ENCODE measurements at regions not wholly inside any gene's neighbourhood (a gene's known extent, or its start where the extent isn't known, plus 50 kb on each side); places are given as distances from the start of the nearest gene placed in this dataset.

DNA sequence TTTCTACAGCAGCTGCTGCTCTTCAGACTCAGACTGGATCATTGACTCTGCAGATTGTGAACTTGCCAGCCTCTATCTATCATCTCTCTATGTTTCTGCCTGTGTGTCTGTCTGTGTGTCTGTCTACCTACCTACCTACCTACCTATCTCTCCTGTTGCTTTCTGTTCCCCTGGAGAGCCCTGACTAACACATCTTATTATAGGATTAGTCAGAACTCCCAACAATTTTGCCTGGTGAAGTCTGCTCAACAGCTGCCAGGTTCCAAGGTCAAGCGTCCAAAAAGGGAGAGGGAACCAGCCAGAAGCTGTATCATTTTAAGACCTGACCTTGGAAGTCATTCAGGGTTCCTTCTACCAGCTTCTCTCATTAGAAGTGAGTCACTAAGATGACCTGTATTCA, 579.0 kb upstream of the DPP6 start:
- Mint-ChIP-seq H3K27me3 (ENCODE audit: insufficient read depth, low read depth) (peaks cover 2% of the 10 kb centered on the region), H3K4me1 (no peaks in the 10 kb centered on the region), H3K9me3 (peaks cover 24% of the 10 kb centered on the region), H3K36me3 (no peaks in the 10 kb centered on the region), H3K4me3 (no peak overlapping the region), H3K27ac (no peak overlapping the region)
- Histone ChIP-seq H3K9ac (no peak overlapping the region), H3K79me2 (ENCODE audit: low read depth) (no peaks in the 10 kb centered on the region), H3K4me2 (no peak overlapping the region), H3K4me1 (no peaks in the 10 kb centered on the region), H3K27me3 (no peaks in the 10 kb centered on the region), H3K9me3 (ENCODE audit: low read depth) (no peaks in the 10 kb centered on the region), H3K4me3 (no peak overlapping the region), H2AFZ (replicated peaks) (no peak overlapping the region), H3K27ac (no peak overlapping the region), H4K20me1 (ENCODE audit: low read depth) (no peaks in the 10 kb centered on the region), H3K36me3 (no peaks in the 10 kb centered on the region), H3F3A (ENCODE audit: low read depth) (no peaks in the 10 kb centered on the region)
- TF ChIP-seq EZH2 (IDR thresholded peaks at IDR 0.05) (no peak), EZH2phosphoT487 (IDR thresholded peaks at IDR 0.05) (no peak)
- TF ChIP-seq, protein P1, sequence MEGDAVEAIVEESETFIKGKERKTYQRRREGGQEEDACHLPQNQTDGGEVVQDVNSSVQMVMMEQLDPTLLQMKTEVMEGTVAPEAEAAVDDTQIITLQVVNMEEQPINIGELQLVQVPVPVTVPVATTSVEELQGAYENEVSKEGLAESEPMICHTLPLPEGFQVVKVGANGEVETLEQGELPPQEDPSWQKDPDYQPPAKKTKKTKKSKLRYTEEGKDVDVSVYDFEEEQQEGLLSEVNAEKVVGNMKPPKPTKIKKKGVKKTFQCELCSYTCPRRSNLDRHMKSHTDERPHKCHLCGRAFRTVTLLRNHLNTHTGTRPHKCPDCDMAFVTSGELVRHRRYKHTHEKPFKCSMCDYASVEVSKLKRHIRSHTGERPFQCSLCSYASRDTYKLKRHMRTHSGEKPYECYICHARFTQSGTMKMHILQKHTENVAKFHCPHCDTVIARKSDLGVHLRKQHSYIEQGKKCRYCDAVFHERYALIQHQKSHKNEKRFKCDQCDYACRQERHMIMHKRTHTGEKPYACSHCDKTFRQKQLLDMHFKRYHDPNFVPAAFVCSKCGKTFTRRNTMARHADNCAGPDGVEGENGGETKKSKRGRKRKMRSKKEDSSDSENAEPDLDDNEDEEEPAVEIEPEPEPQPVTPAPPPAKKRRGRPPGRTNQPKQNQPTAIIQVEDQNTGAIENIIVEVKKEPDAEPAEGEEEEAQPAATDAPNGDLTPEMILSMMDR (IDR thresholded peaks at IDR 0.05): no peak
- no peak for DNase-seq (ENCODE audit: low spot score)

- H4K20me1 ChIP-seq (ENCODE audit: low read depth): no peaks in the 10 kb centered on the region
- H3K27me3 ChIP-seq: no peaks in the 10 kb centered on the region
- no peak overlapping the region for H2AFZ ChIP-seq (replicated peaks)
- no peak for DNase-seq (ENCODE audit: low spot score)
- TF ChIP-seq EZH2 (IDR thresholded peaks at IDR 0.05) (no peak), EZH2phosphoT487 (IDR thresholded peaks at IDR 0.05) (no peak)
- H3K36me3 Mint-ChIP-seq: no peaks in the 10 kb centered on the region
- no peaks in the 10 kb centered on the region for H3K79me2 ChIP-seq (ENCODE audit: low read depth)
- H3K4me3 ChIP-seq: no peak overlapping the region
- H3K4me2 ChIP-seq: no peak overlapping the region
- H3K27ac ChIP-seq: no peak overlapping the region
- H3K36me3 ChIP-seq: no peaks in the 10 kb centered on the region
- peaks cover 23% of the 10 kb centered on the region for H3K9me3 Mint-ChIP-seq
- H3K4me1 Mint-ChIP-seq: no peaks in the 10 kb centered on the region
- H3F3A ChIP-seq (ENCODE audit: low read depth): no peaks in the 10 kb centered on the region
- H3K27ac Mint-ChIP-seq: no peak overlapping the region
- H3K4me1 ChIP-seq: no peaks in the 10 kb centered on the region
- H3K4me3 Mint-ChIP-seq: no peak overlapping the region
- H3K9me3 ChIP-seq (ENCODE audit: low read depth): no peaks in the 10 kb centered on the region
- peaks cover 2% of the 10 kb centered on the region for H3K27me3 Mint-ChIP-seq (ENCODE audit: insufficient read depth, low read depth)
- H3K9ac ChIP-seq: no peak overlapping the region
Measured at GRCh38 chr7:153475239-153475638, 577.0 kb upstream of the DPP6 start.

GRCh38 chr7:153476166-153476565, 576.0 kb upstream of the DPP6 start:
- no peaks in the 10 kb centered on the region for H3K36me3 Mint-ChIP-seq

GRCh38 chr7:153496257-153496656, 555.9 kb upstream of the DPP6 start:
- H3K4me2 ChIP-seq: no peak overlapping the region
- no peaks in the 10 kb centered on the region for H3K36me3 ChIP-seq
- H3K9me3 ChIP-seq (ENCODE audit: low read depth): peaks cover 26% of the 10 kb centered on the region
- H3F3A ChIP-seq (ENCODE audit: low read depth): no peaks in the 10 kb centered on the region
- H3K4me3 ChIP-seq: no peak overlapping the region
- no peak overlapping the region for H3K27ac ChIP-seq
- TF ChIP-seq, protein P1 (IDR thresholded peaks at IDR 0.05): no peak
- no peak for TF ChIP-seq EZH2 (IDR thresholded peaks at IDR 0.05)
- no peak for TF ChIP-seq EZH2phosphoT487 (IDR thresholded peaks at IDR 0.05)
- no peaks in the 10 kb centered on the region for H4K20me1 ChIP-seq (ENCODE audit: low read depth)
- H3K4me1 ChIP-seq: no peaks in the 10 kb centered on the region
- Mint-ChIP-seq H3K4me1 (no peaks in the 10 kb centered on the region), H3K9me3 (peaks cover 45% of the 10 kb centered on the region), H3K27ac (no peak overlapping the region), H3K4me3 (no peak overlapping the region), H3K36me3 (no peaks in the 10 kb centered on the region), H3K27me3 (ENCODE audit: insufficient read depth, low read depth) (peaks cover 6% of the 10 kb centered on the region)
- DNase-seq (ENCODE audit: low spot score): no peak
- H3K9ac ChIP-seq: no peak overlapping the region
- H2AFZ ChIP-seq (replicated peaks): no peak overlapping the region
- no peaks in the 10 kb centered on the region for H3K79me2 ChIP-seq (ENCODE audit: low read depth)
- no peaks in the 10 kb centered on the region for H3K27me3 ChIP-seq

More at GRCh38 chr7:153476166-153476565, 576.0 kb upstream of the DPP6 start:
- no peaks in the 10 kb centered on the region for H3K36me3 ChIP-seq
- Mint-ChIP-seq H3K27ac (no peak overlapping the region), H3K9me3 (peaks cover 18% of the 10 kb centered on the region), H3K4me1 (no peaks in the 10 kb centered on the region), H3K27me3 (ENCODE audit: insufficient read depth, low read depth) (peaks cover 2% of the 10 kb centered on the region), H3K4me3 (no peak overlapping the region)
- no peaks in the 10 kb centered on the region for H3K27me3 ChIP-seq
- no peaks in the 10 kb centered on the region for H3K9me3 ChIP-seq (ENCODE audit: low read depth)
- DNase-seq (ENCODE audit: low spot score): no peak
- H3K9ac ChIP-seq: no peak overlapping the region
- no peak overlapping the region for H2AFZ ChIP-seq (replicated peaks)
- H3K4me2 ChIP-seq: no peak overlapping the region
- no peak overlapping the region for H3K27ac ChIP-seq
- TF ChIP-seq, protein P1 (IDR thresholded peaks at IDR 0.05): no peak
- H3K4me1 ChIP-seq: no peaks in the 10 kb centered on the region
- H4K20me1 ChIP-seq (ENCODE audit: low read depth): no peaks in the 10 kb centered on the region
- no peaks in the 10 kb centered on the region for H3F3A ChIP-seq (ENCODE audit: low read depth)
- H3K4me3 ChIP-seq: no peak overlapping the region
- H3K79me2 ChIP-seq (ENCODE audit: low read depth): no peaks in the 10 kb centered on the region

Data from neural progenitor cell (in vitro differentiated cells).